K562 (cell line): ENCODE measurements at regions not wholly inside any gene's neighbourhood (a gene's known extent, or its start where the extent isn't known, plus 50 kb on each side); places are given as distances from the start of the nearest gene placed in this dataset.

Source experiments
- ATAC-seq: fragments of 200-7000 bp; cut with Tn5 transposase; 3 replicates; pipeline ENCODE4 v1.9.1; 2020; ENCODE audit warnings: moderate library complexity
- BruUV-seq: library from RNA; stranded (reverse); fragments of 400-500 nt; replicated peaks from 2 replicates; lab custom pipeline; 2021; lab: Mats Ljungman, UMichigan
- CTCF ChIA-PET: fragments of 300-600 bp; formaldehyde crosslinking; extraction: SDS; loops from one replicate; lab custom pipeline; 2021; ENCODE audit warnings: low intra/inter-chr PET ratio; lab: Yijun Ruan, JAX
- POLR2A ChIA-PET: fragments of 300-600, 350-650 bp; sonication (Branson Sonifier 250); formaldehyde crosslinking; extraction: SDS; loops from one replicate; lab custom pipeline; 2021; ENCODE audit warnings: antibody characterized with exemption, inconsistent platforms; lab: Yijun Ruan, JAX
- DNase-seq, 4 experiments: peaks; one replicate each; pipeline versions ENCODE4 v3.0.0 to v3.0.0-alpha.2; 2011 to 2018; ENCODE audit warnings: low spot score in 3 of 4, mixed read lengths in 3 of 4; ENCODE audit errors: extremely low read depth in 1 of 4
- FAIRE-seq: peaks from 2 replicates; lab custom pipeline; 2011; peaks lifted over from hg19 to GRCh38; lab: Jason Lieb, UNC
- H2AFZ ChIP-seq: 2 replicates; pipeline ENCODE4 v1.6.0; 2011; ENCODE audit warnings: low read depth, low read length, control low read depth, inconsistent platforms
- H3K27ac ChIP-seq: fragments of 200-600 bp; 3 replicates; pipeline ENCODE4 v1.8.0; 2011; ENCODE audit warnings: low read depth, mild to moderate bottlenecking, control low read depth, inconsistent platforms, low read length, moderate library complexity, mixed read lengths; ENCODE audit errors: extremely low read depth
- H3K27me3 ChIP-seq, 2 experiments: fragments of 300-600 bp in 1 of 2; 2 replicates in 1 of 2; 3 replicates in 1 of 2; pipeline versions ENCODE4 v1.6.0 to v1.8.0; 2011; ENCODE audit warnings: inconsistent platforms in 2 of 2, low read length in 2 of 2, mild to moderate bottlenecking in 1 of 2, mixed read lengths in 1 of 2, moderate library complexity in 1 of 2; ENCODE audit not compliant: control insufficient read depth in 2 of 2, insufficient read depth in 2 of 2
- H3K36me3 ChIP-seq: fragments of 300-600 bp; 3 replicates; pipeline ENCODE4 v1.8.0; 2011; ENCODE audit warnings: mild to moderate bottlenecking, low read length, inconsistent platforms; ENCODE audit not compliant: control insufficient read depth, insufficient read depth
- H3K4me1 ChIP-seq, 2 experiments: fragments of 200-600 bp in 1 of 2; replicated peaks in 1 of 2; 2 replicates in 1 of 2; 3 replicates in 1 of 2; pipeline versions ENCODE4 v1.5.1 to v1.8.0; 2011; ENCODE audit warnings: inconsistent platforms in 2 of 2, low read length in 2 of 2, mild to moderate bottlenecking in 1 of 2, mixed read lengths in 1 of 2, moderate library complexity in 1 of 2; ENCODE audit not compliant: control insufficient read depth in 2 of 2, insufficient read depth in 2 of 2
- H3K4me2 ChIP-seq: 2 replicates; pipeline ENCODE4 v1.6.1; 2011; ENCODE audit warnings: low read length, control low read depth, inconsistent platforms, mixed read lengths; ENCODE audit not compliant: insufficient read depth
- H3K4me3 ChIP-seq: fragments of 200-600 bp; sonication (generic), shearing (Covaris generic); 2 replicates; pipeline ENCODE4 v1.5.1; 2016; ENCODE audit warnings: control low read depth, inconsistent platforms
- H3K79me2 ChIP-seq: fragments of 200-600 bp; 3 replicates; pipeline ENCODE4 v1.8.0; 2011; ENCODE audit warnings: low read length, inconsistent platforms; ENCODE audit not compliant: control insufficient read depth, insufficient read depth
- H3K9ac ChIP-seq, 2 experiments: 2 replicates each; pipeline versions ENCODE4 v1.6.0 to v1.6.1; 2011; ENCODE audit warnings: low read depth in 2 of 2, low read length in 2 of 2, control low read depth in 1 of 2, inconsistent platforms in 1 of 2, mild to moderate bottlenecking in 1 of 2, mixed read lengths in 1 of 2; ENCODE audit not compliant: insufficient read depth in 1 of 2
- H3K9me1 ChIP-seq: one replicate; pipeline ENCODE4 v1.6.0; 2011; ENCODE audit warnings: inconsistent platforms, mild to moderate bottlenecking, low read length, moderate library complexity; ENCODE audit not compliant: control insufficient read depth, insufficient read depth
- H3K9me3 ChIP-seq: replicated peaks from 2 replicates; pipeline ENCODE4 v1.5.1; 2011; ENCODE audit warnings: low read depth, low read length, inconsistent platforms; ENCODE audit not compliant: control insufficient read depth, insufficient read depth
- H4K20me1 ChIP-seq: replicated peaks from 2 replicates; pipeline ENCODE4 v1.6.1; 2011; ENCODE audit warnings: low read length, inconsistent platforms, mixed read lengths; ENCODE audit not compliant: control insufficient read depth, insufficient read depth
- CBX5 ChIP-seq: IDR thresholded peaks from 2 replicates; pipeline ENCODE4 v1.6.1; 2014; ENCODE audit warnings: low read depth, borderline replicate concordance
- NCOA1 ChIP-seq: fragments of 450-650 bp; IDR thresholded peaks from 2 replicates; pipeline ENCODE4 v1.6.1; 2016; ENCODE audit warnings: low read depth
- PHB ChIP-seq: fragments of 250-450 bp; sonication (Bioruptor Pico); IDR thresholded peaks from 2 replicates; pipeline ENCODE4 v1.5.0; 2021
- ZBTB11 ChIP-seq, 3 experiments: fragments of 200-800 bp in 1 of 3; fragments of 250-450 bp in 1 of 3; fragments of 450-650 bp in 1 of 3; sonication (Bioruptor Pico) in 1 of 3; sonication (Bioruptor generic) in 1 of 3; formaldehyde crosslinking in 1 of 3; IDR thresholded peaks; 2 replicates each; pipeline versions ENCODE4 v1.6.1 to v1.8.0; 2016 to 2022; ENCODE audit warnings: mild to moderate bottlenecking in 2 of 3, missing genetic modification characterization in 2 of 3, missing compliant biosample characterization in 1 of 3, moderate library complexity in 1 of 3
- ZNF507 ChIP-seq: conservative IDR thresholded peaks from 2 replicates; pipeline ENCODE4 v1.6.1; 2017; ENCODE audit warnings: missing genetic modification characterization, missing compliant biosample characterization
- ZNF77 ChIP-seq: fragments of 250-450 bp; sonication (Bioruptor Pico); IDR thresholded peaks from 2 replicates; pipeline ENCODE4 v1.5.0; 2020
- WGBS: fragments of 100-300 bp; shearing (Covaris generic); methylation state at CpG from one replicate; pipeline ENCODE4 v1.1.6; 2016; ENCODE audit warnings: low coverage, mixed read lengths; ENCODE audit not compliant: insufficient coverage; ENCODE audit errors: missing lambda C conversion rate; 5-methylcytosine and 5-hydroxymethylcytosine counted together
- in situ Hi-C: fragments of 300-500 bp; cut with MboI; formaldehyde crosslinking; loops from 4 replicates; pipeline ENCODE4 v1.15.0; 2018; ENCODE audit warnings: inconsistent platforms, mixed read lengths
- intact Hi-C: fragments of 100-400 bp; cut with micrococcal nuclease; formaldehyde crosslinking; loops from 2 replicates; pipeline ENCODE4 v1.14.2; 2022

- TF ChIP-seq ZBTB11 (CRISPR knock-in tag; IDR thresholded peaks at IDR 0.05) (no peak), NCOA1 (no peak), ZNF507 (no peak), CBX5 (no peak), ZNF77 (no peak)
Measured at GRCh38 chr14:56400109-56400825, 179.3 kb upstream of the TMEM260 start (continued).

- Histone ChIP-seq H3K27ac (no peak overlapping the region), H4K20me1 (no peaks in the 10 kb centered on the region), H3K4me3 (no peak overlapping the region), H3K9ac (no peak overlapping the region), H2AFZ (no peak overlapping the region), H3K27me3 (no peaks in the 10 kb centered on the region), H3K9me1 (no peaks in the 10 kb centered on the region), H3K4me1 (no peaks in the 10 kb centered on the region), H3K36me3 (no peaks in the 10 kb centered on the region), H3K79me2 (no peaks in the 10 kb centered on the region), H3K9me3 (no peaks in the 10 kb centered on the region), H3K4me2 (no peak overlapping the region)
- POLR2A ChIA-PET: no interaction called here
- WGBS: under 1% methylated on average over 11 of the region's 11 CpGs
- FAIRE-seq: no peak
- no peak for DNase-seq
- CTCF ChIA-PET: no interaction called here
- intact Hi-C loops: no loop called here
- no peak for ATAC-seq
- in situ Hi-C loops: no loop called here
- no TSS peak for BruUV-seq
- no peak for TF ChIP-seq PHB
Measured at GRCh38 chr14:56412468-56413434, 166.8 kb upstream of the TMEM260 start.
